Stimulated activated CD8-positive, alpha-beta memory T cell treated with anti-CD3 and anti-CD28 coated beads, Interleukin-4, amount 100 ng/mL, for 24 hours (primary cell): ENCODE measurements at regions not wholly inside any gene's neighbourhood (a gene's known extent, or its start where the extent isn't known, plus 50 kb on each side); places are given as distances from the start of the nearest gene placed in this dataset.
"Not testable (repeated sequence)": the region's sequence is repeated elsewhere in the genome, so short reads cannot be mapped to it uniquely, and the experiment has no call there.

Experiments used
- DNase-seq: peaks from one replicate; pipeline ENCODE4 v3.0.0-alpha.2; 2020; ENCODE audit warnings: low read depth

GRCh38 chr5:136740228-136740627 lies 374.9 kb upstream of the TRPC7 start:
- no peak for DNase-seq

DNA sequence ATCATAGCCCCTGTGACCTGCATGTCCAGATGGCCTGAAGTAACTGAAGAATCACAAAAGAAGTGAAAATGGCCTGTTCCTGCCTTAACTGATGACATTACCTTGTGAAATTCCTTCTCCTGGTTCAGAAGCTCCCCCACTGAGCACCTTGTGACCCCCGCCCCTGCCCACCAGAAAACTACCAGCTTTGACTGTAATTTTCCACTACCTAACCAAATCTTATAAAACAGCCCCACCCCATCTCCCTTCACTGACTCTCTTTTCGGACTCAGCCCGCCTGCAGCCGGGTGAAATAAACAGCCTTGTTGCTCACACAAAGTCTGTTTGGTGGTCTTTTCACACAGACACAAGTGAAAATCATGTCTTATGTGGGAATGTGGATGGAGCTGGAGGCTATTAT lies 373.9 kb upstream of the TRPC7 start:
- DNase-seq = not testable (repeated sequence)

GRCh38 chr5:136738829-136739228 lies 373.5 kb upstream of the TRPC7 start:
- DNase-seq = no peak

GRCh38 chr5:136736021-136736420 lies 370.7 kb upstream of the TRPC7 start:
- no peak for DNase-seq

DNA sequence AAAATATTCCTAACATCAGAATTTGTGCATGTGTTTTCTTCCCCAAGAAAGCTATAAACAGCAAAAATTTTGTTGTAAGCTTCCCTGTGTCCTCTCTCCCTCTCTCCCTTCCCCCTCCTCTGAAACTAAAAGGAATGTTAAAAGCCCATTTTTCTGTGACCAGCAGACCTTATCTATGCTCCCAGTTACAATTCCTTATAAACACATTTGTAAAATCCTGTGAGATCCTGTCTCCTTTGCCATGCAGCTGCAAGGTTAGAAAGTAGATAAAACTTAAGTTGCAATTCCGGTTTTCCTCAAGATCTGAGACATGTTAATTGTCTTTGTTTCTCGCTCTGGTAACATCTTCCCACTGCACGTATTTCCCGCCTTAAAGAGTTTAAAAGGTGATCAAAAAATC lies 370.3 kb upstream of the TRPC7 start:
- DNase-seq = not testable (repeated sequence)

DNA sequence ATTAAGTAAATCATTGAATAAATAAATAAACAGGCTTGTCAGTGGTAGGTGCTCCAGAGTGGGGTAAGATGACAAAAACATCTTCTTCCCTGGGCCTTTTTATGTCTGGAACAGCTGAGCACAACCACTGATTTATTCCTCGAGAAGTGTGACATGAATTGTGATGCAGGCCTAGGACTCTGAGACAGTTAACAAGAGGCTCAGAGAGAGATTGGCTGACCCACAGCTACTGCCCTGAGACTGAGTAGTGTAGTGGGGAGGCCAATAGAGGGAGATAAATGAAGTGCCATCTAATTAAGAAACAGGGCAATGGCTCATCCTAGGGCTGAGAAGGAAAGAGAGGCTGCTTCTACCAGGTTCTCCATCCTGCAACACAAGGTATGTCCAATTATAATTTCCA lies 369.3 kb upstream of the TRPC7 start:
- DNase-seq = no peak

DNA sequence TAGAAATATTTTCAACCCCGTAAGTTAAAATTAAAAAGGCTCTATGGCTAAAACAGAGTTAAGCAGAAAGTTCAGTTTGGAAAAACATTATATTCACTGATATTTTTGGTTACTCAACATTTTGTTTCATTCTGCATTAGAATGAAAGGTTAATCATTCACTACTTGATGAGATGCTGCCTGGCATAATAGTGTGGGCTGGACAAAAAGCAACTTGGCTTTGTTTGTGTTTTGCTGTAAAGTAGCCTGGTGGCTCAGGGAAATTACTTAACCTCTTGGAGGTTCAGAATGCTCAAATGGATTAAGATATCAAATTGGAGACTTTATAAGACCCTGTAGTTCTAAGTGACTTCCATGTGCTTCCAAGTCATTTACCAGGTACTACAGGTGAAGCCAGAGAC lies 367.4 kb upstream of the TRPC7 start:
- no peak for DNase-seq

GRCh38 chr5:136731241-136731900 lies 366.0 kb upstream of the TRPC7 start:
- DNase-seq = no peak

DNA sequence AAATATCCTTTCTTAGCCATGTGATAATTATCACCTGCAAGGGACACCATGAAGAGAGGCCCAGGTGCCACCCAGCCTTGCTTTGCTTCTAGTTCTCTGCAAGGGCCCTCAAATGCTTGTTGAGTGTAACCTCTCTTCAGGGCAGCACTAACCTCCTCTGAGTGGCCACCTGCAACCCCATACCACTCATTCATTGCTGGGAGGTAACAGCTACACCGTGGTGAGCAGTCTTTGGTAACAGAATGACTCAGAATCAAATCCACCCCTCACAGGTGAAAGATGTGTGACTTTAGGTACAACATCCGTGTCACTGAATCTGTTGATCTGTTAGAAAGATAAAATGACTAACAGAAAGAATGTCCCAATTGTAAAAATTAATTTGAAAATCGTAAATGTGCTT lies 365.1 kb upstream of the TRPC7 start:
- DNase-seq = no peak

- no peak for DNase-seq
Observed at GRCh38 chr5:136729901-136730355, 364.6 kb upstream of the TRPC7 start.

DNA sequence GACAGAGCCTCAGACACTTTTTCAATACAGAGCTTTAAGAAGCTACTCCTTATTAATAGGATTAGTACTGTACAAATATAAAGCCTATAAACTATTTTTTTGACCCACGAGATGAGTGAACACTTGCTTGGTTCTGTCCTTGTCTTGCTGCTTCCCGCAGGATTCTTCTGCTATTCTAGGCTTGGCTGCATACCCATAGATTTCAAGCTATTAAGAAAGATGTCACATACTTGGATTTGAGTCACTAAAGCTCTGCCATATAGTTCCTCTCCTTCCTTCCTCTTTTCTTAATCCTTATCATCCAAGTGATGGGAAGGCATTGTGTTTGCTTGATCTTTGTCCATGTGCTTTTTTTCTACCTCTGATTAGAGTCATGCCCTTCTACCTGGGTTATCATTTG lies 361.2 kb upstream of the TRPC7 start:
- no peak for DNase-seq

DNA sequence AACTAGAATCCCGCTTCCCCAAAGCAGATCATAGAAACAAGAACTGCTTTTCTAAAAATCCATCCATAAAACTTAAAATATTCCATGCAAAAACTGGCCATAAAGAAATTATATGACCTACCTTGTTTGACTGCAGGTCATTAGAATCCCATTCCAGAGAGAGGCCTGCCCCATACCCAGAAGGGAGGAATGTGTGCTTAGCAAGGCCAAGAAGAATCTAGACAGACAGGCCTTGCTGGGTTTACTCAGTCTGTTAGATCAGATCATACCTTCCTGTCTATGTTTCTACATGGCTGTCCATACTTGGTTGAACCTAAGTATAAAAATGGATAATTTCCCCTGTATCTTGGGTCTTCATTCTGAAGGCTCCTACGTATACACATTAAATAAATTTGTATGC lies 358.8 kb upstream of the TRPC7 start:
- no peak for DNase-seq

DNA sequence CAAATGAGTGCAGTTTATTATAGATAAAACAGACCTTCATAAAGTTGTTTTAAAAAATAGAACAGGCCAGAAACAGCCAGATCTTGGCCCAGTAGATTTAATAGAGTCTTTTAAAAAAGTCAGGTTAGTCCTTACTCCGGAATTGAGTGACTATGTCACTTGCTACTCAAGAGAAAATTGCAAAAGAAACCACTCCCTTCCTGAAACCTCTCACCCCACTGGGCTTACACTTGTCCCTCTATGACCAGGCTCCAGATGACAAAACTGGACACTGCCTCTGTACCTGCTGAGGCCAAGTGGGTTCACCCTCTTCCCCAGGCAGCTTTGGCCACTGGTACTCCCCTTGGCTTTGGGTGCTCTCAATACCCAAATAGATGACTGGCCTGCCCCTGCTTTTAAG lies 357.2 kb upstream of the TRPC7 start:
- no peak for DNase-seq

DNA sequence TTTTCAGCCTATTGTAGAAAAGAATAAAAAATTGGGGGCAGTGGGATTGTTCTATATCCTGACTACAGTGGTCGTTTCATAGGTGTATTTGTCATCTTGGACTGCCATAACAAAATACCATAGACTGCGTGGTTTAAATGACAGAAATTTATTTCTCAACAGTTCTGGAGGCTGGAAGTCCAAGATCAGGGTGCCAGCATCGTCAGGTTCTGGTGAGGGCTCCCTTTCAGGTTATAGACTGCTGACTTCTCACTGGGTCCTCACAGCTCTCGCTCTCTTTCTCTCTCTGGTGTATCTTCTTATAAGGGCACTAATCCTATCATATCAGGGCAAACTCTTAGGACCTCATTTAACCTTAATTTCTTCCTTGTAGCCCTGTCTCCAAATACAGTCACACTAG lies 356.7 kb upstream of the TRPC7 start:
- no peak for DNase-seq

DNA sequence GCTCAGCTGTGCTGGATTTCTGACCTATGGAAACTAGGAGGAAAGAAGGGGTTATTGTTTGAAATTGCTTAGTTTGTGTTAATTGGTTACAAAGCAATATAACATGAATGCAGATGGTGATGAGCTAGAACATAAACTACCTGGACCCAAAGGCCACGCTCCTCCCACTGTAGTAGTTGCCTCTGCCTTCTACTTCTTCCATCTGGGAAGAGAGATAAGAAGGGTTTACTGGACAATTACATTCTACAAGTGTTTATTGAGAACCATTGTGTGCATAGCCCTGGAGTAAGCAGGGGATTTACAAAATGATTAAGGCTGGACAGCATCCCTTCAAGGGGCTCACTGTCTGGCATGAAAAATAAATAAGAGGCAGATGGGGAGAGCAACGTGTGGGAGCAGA lies 355.3 kb upstream of the TRPC7 start:
- DNase-seq = no peak

DNA sequence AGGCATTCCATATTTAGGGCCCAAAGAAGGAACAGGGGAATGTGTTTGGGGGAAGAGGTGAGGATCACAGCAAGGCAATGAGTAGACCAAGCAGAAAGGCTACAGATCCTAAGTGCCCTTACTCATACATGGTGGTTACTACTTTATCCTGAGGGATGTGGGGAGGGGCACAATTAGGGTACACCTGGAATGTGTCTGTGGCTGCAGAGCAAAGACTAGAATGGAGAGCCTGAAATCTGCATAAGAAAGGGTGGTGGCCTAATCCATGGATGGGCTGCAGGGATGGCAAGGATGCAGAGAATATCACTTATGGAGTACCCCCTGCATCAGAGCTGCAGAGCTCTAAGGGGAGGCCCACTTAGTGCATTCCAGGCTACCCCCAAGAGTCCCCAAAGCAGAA lies 352.6 kb upstream of the TRPC7 start:
- no peak for DNase-seq

DNA sequence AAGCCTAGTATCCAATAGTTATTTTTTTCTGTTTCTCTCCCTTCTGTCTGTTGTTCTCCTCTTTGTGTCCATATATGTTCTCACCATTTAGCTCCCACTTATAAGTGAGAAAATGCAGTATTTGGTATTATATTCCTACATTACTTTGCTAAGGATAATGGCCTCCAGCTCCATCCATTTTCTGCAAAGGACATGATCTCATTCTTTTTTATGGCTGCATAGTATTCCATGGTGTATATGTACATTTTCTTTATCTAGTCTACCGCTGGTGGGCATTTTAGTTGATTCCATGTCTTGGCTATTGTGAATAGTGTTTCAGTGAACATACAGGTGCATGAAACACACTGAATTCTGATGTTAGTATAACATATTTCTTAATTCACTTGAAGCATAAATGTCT lies 348.9 kb upstream of the TRPC7 start:
- DNase-seq = no peak

DNA sequence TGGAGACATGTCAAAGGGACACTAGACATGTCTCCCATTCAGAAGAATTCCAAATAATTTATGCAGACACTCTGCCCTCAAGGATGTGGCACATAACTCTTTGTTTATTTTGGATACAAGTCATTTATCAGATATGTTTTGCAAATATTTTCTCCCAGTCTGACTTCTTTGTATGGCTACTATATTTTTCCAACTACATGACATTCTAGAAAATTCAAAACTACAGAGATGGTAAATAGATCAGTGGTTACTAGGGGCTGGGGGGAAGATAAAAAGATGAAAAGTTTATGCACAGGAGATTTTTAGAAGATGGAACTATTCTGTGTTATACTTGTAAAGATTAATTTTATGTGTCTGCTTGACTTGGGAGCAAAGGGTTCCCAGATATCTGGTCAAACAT lies 347.3 kb upstream of the TRPC7 start:
- no peak for DNase-seq

GRCh38 chr5:136710834-136711233 lies 345.5 kb upstream of the TRPC7 start:
- no peak for DNase-seq

DNA sequence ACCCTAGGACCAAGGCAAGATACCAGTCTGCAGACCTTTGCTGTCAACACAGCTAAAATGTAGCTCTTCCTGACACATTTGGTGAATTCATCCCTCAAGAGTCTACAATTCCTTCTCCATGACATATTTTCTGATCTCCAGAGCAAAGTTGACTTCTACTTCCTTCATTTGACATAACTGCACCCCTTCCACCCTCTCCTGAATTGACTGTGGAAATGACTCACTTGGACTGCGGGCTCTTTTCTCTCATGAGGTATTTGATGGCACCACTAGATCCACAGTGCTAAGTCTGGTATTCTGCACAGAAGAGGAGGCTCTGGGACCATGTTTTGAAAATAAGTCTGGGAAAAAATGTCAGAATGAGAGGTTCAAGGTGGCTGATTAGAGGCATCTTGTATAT lies 338.4 kb upstream of the TRPC7 start:
- no peak for DNase-seq

GRCh38 chr5:136703036-136703435 lies 337.7 kb upstream of the TRPC7 start:
- no peak for DNase-seq

DNA sequence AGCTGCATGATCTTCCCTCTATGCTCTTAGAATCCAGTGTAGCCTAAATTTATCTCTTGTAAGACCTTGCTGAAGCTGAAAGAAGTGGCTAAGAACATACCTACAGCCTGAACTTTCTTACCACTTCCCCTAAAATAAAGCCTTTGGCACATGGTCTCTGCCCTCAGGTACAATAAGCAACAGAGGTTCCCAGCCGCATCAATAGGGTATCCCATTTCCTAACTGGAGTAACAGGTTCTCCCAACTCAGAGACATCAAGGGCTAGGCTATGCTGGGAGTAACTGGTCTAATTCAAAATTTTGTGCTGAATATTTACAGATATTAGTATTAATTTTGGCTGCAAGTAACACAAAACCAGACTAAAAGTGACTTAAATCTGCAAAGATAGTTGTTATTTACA lies 335.8 kb upstream of the TRPC7 start:
- no peak for DNase-seq

DNA sequence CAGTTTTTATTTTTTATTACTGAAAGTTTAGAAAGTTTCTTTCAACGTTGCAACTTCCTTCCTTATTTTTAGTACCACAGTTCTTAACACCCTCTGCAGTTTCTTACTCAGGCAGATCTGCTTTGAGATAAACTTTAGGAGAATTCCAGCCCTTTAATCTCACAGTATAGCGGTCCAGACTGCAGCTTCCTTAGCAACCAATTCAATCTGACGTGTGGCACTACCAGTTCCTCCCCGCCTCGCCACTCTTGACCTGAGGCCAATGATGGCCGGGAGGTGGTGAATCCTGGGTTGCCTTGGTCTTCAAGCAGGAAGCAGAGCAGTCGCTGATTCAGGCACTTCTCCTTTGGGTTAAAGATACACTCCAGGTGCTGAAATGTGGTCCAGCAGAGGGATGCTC lies 334.3 kb upstream of the TRPC7 start:
- DNase-seq = no peak

GRCh38 chr5:136698970-136699369 lies 333.6 kb upstream of the TRPC7 start:
- DNase-seq = no peak

- no peak for DNase-seq
Observed at GRCh38 chr5:136694258-136694657, 328.9 kb upstream of the TRPC7 start.
